Hematopoietic multipotent progenitor cell treated with erythropoietin and hydrocortisone succinate and interleukin-3 and kit ligand, for 17 days (in vitro differentiated cells): ENCODE measurements at regions not wholly inside any gene's neighbourhood (a gene's known extent, or its start where the extent isn't known, plus 50 kb on each side); places are given as distances from the start of the nearest gene placed in this dataset.

ENCODE experiments used
- DNase-seq: peaks from one replicate; pipeline ENCODE4 v3.0.0-alpha.2; 2015; ENCODE audit warnings: low spot score

GRCh38 chr2:204109681-204110080, 173.1 kb downstream of the ICOS start:
- DNase-seq = no peak

GRCh38 chr2:204110338-204110741, 173.8 kb downstream of the ICOS start:
- DNase-seq = no peak

GRCh38 chr2:204110751-204111516, 174.4 kb downstream of the ICOS start:
- no peak for DNase-seq

- no peak for DNase-seq
Observed at GRCh38 chr2:204112084-204112770, 175.7 kb downstream of the ICOS start.

GRCh38 chr2:204114295-204115136, 178.0 kb downstream of the ICOS start:
- no peak for DNase-seq

- DNase-seq = no peak
Observed at GRCh38 chr2:204115137-204116056, 178.8 kb downstream of the ICOS start.

GRCh38 chr2:204116159-204116792, 179.7 kb downstream of the ICOS start:
- DNase-seq = no peak

GRCh38 chr2:204122425-204122824, 185.9 kb downstream of the ICOS start:
- no peak for DNase-seq

- no peak for DNase-seq
Observed at GRCh38 chr2:204124140-204124750, 187.7 kb downstream of the ICOS start.

- no peak for DNase-seq
Observed at GRCh38 chr2:204126705-204127104, 190.1 kb downstream of the ICOS start.

GRCh38 chr2:204127238-204127637, 190.7 kb downstream of the ICOS start:
- DNase-seq = no peak

GRCh38 chr2:204129591-204130294, 193.2 kb downstream of the ICOS start:
- no peak for DNase-seq

GRCh38 chr2:204131621-204132020, 195.1 kb downstream of the ICOS start:
- DNase-seq = no peak

GRCh38 chr2:204133476-204133875, 196.9 kb downstream of the ICOS start:
- DNase-seq = no peak

GRCh38 chr2:204134421-204134820, 197.9 kb downstream of the ICOS start:
- DNase-seq = no peak

GRCh38 chr2:204135752-204136151, 199.2 kb downstream of the ICOS start:
- DNase-seq = no peak

GRCh38 chr2:204138206-204138605, 201.6 kb downstream of the ICOS start:
- DNase-seq = no peak

- no peak for DNase-seq
Observed at GRCh38 chr2:204140246-204140645, 203.7 kb downstream of the ICOS start.

- DNase-seq = no peak
Observed at GRCh38 chr2:204143216-204144014, 206.9 kb downstream of the ICOS start.
